Mucosa of stomach (tissue), 1 donor: ENCODE measurements at regions not wholly inside any gene's neighbourhood (a gene's known extent, or its start where the extent isn't known, plus 50 kb on each side); places are given as distances from the start of the nearest gene placed in this dataset.
"Not testable (repeated sequence)": the region's sequence is repeated elsewhere in the genome, so short reads cannot be mapped to it uniquely, and the experiment has no call there.

ENCODE experiments used
- H3K27me3 ChIP-seq: one replicate; pipeline ENCODE4 v1.7.0; 2013; ENCODE audit warnings: mild to moderate bottlenecking, low read length; ENCODE audit not compliant: control insufficient read depth, insufficient read depth
- H3K36me3 ChIP-seq: one replicate; pipeline ENCODE4 v1.7.0; 2013; ENCODE audit warnings: low read length; ENCODE audit not compliant: control insufficient read depth, insufficient read depth
- H3K4me1 ChIP-seq: one replicate; pipeline ENCODE4 v1.7.0; 2013; ENCODE audit warnings: mild to moderate bottlenecking, low read length; ENCODE audit not compliant: control insufficient read depth, insufficient read depth
- H3K4me3 ChIP-seq: one replicate; pipeline ENCODE4 v1.7.0; 2013; ENCODE audit warnings: low read length
- H3K9ac ChIP-seq: one replicate; pipeline ENCODE4 v1.7.0; 2013; ENCODE audit warnings: mild to moderate bottlenecking, low read length, moderate library complexity
- H3K9me3 ChIP-seq: one replicate; pipeline ENCODE4 v1.7.0; 2013; ENCODE audit warnings: mild to moderate bottlenecking, low read length, moderate library complexity; ENCODE audit not compliant: control insufficient read depth
- donor health status: Pancreatic carcinoma.

GRCh38 chr6:82521369-82521768 is 157.8 kb downstream of the TPBG start:
- Histone ChIP-seq H3K9ac (no peak overlapping the region), H3K36me3 (no peaks in the 10 kb centered on the region), H3K4me3 (no peak overlapping the region), H3K4me1 (no peaks in the 10 kb centered on the region), H3K9me3 (no peaks in the 10 kb centered on the region), H3K27me3 (no peaks in the 10 kb centered on the region)

GRCh38 chr6:82521861-82522260 is 158.2 kb downstream of the TPBG start:
- H3K36me3 ChIP-seq, result no peaks in the 10 kb centered on the region
- H3K4me3 ChIP-seq, result no peak overlapping the region
- H3K27me3 ChIP-seq, result no peaks in the 10 kb centered on the region
- no peaks in the 10 kb centered on the region for H3K4me1 ChIP-seq
- no peaks in the 10 kb centered on the region for H3K9me3 ChIP-seq
- H3K9ac ChIP-seq, result no peak overlapping the region

- Histone ChIP-seq H3K9me3 (no peaks in the 10 kb centered on the region), H3K36me3 (no peaks in the 10 kb centered on the region), H3K4me3 (no peak overlapping the region), H3K27me3 (no peaks in the 10 kb centered on the region), H3K4me1 (no peaks in the 10 kb centered on the region), H3K9ac (no peak overlapping the region)
These were observed 160.4 kb downstream of the TPBG start for GRCh38 chr6:82524031-82524430.

- no peaks in the 10 kb centered on the region for H3K36me3 ChIP-seq
- H3K27me3 ChIP-seq, result no peaks in the 10 kb centered on the region
- no peak overlapping the region for H3K9ac ChIP-seq
- H3K4me3 ChIP-seq, result no peak overlapping the region
- H3K9me3 ChIP-seq, result no peaks in the 10 kb centered on the region
- no peaks in the 10 kb centered on the region for H3K4me1 ChIP-seq
These were observed 162.3 kb downstream of the TPBG start for GRCh38 chr6:82525775-82526495.

- H3K9ac ChIP-seq, H3K4me1 ChIP-seq, H3K4me3 ChIP-seq, H3K36me3 ChIP-seq, H3K9me3 ChIP-seq, H3K27me3 ChIP-seq: not testable (repeated sequence)
These were observed 166.4 kb downstream of the TPBG start for GRCh38 chr6:82529960-82530460.

- Histone ChIP-seq H3K4me1 (no peaks in the 10 kb centered on the region), H3K9ac (no peak overlapping the region), H3K9me3 (no peaks in the 10 kb centered on the region), H3K36me3 (no peaks in the 10 kb centered on the region), H3K4me3 (no peak overlapping the region), H3K27me3 (no peaks in the 10 kb centered on the region)
These were observed 171.3 kb downstream of the TPBG start for GRCh38 chr6:82534876-82535275.

GRCh38 chr6:82549480-82549879 is 185.9 kb downstream of the TPBG start:
- H3K4me1 ChIP-seq, H3K9ac ChIP-seq, H3K4me3 ChIP-seq, H3K36me3 ChIP-seq, H3K9me3 ChIP-seq, H3K27me3 ChIP-seq: not testable (repeated sequence)

GRCh38 chr6:82551311-82551710 is 187.7 kb downstream of the TPBG start:
- H3K36me3 ChIP-seq, H3K9me3 ChIP-seq, H3K27me3 ChIP-seq, H3K4me1 ChIP-seq, H3K9ac ChIP-seq, H3K4me3 ChIP-seq: not testable (repeated sequence)

- H3K36me3 ChIP-seq, result no peaks in the 10 kb centered on the region
- no peaks in the 10 kb centered on the region for H3K9me3 ChIP-seq
- no peaks in the 10 kb centered on the region for H3K4me1 ChIP-seq
- H3K27me3 ChIP-seq, result no peaks in the 10 kb centered on the region
- H3K4me3 ChIP-seq, result no peak overlapping the region
- H3K9ac ChIP-seq, result no peak overlapping the region
These were observed 188.2 kb downstream of the TPBG start for GRCh38 chr6:82551831-82552230.

GRCh38 chr6:82553863-82554531 is 190.4 kb downstream of the TPBG start:
- Histone ChIP-seq H3K9ac (no peak overlapping the region), H3K36me3 (no peaks in the 10 kb centered on the region), H3K4me1 (no peaks in the 10 kb centered on the region), H3K4me3 (no peak overlapping the region), H3K27me3 (no peaks in the 10 kb centered on the region), H3K9me3 (no peaks in the 10 kb centered on the region)

- no peaks in the 10 kb centered on the region for H3K27me3 ChIP-seq
- H3K9me3 ChIP-seq, result no peaks in the 10 kb centered on the region
- no peak overlapping the region for H3K4me3 ChIP-seq
- no peak overlapping the region for H3K9ac ChIP-seq
- H3K4me1 ChIP-seq, result no peaks in the 10 kb centered on the region
- H3K36me3 ChIP-seq, result no peaks in the 10 kb centered on the region
These were observed 191.0 kb downstream of the TPBG start for GRCh38 chr6:82554666-82555065.

- Histone ChIP-seq H3K36me3 (no peaks in the 10 kb centered on the region), H3K4me3 (no peak overlapping the region), H3K27me3 (no peaks in the 10 kb centered on the region), H3K9me3 (no peaks in the 10 kb centered on the region), H3K4me1 (no peaks in the 10 kb centered on the region), H3K9ac (no peak overlapping the region)
These were observed 192.2 kb downstream of the TPBG start for GRCh38 chr6:82555801-82556200.
